ENCODE measurements at regions not wholly inside any gene's neighbourhood (a gene's known extent, or its start where the extent isn't known, plus 50 kb on each side); places are given as distances from the start of the nearest gene placed in this dataset.

GRCh38 chr3:88452228-88452627 is 302.5 kb downstream of the C3orf38 start:
- TF ChIP-seq, protein P1, sequence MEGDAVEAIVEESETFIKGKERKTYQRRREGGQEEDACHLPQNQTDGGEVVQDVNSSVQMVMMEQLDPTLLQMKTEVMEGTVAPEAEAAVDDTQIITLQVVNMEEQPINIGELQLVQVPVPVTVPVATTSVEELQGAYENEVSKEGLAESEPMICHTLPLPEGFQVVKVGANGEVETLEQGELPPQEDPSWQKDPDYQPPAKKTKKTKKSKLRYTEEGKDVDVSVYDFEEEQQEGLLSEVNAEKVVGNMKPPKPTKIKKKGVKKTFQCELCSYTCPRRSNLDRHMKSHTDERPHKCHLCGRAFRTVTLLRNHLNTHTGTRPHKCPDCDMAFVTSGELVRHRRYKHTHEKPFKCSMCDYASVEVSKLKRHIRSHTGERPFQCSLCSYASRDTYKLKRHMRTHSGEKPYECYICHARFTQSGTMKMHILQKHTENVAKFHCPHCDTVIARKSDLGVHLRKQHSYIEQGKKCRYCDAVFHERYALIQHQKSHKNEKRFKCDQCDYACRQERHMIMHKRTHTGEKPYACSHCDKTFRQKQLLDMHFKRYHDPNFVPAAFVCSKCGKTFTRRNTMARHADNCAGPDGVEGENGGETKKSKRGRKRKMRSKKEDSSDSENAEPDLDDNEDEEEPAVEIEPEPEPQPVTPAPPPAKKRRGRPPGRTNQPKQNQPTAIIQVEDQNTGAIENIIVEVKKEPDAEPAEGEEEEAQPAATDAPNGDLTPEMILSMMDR (conservative IDR thresholded peaks at IDR 0.05; ENCODE audit: low read depth, low read length): no peak
- no peak for DNase-seq (ENCODE audit: low read depth)
- no peak overlapping the region for H3K4me3 ChIP-seq (ENCODE audit: low read depth, low read length)

DNA sequence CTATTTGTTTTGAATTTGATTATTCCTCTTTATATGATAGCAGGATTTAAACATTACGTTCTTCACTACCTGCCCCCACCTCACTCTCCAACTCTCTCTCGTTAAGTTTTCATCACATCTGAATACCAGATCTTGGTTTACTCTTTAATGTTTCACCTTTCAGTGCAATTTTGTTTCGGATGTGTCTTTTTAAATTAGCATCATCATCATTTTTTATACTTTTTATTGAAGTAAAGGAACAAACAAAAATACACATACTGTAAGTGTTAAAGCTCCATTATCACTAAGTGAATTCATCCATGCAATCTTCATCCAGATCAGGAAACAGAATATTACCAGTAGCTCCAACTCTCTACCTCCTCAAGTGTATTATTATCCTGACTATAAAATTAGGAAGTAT is 310.6 kb downstream of the C3orf38 start:
- TF ChIP-seq, protein P1 (conservative IDR thresholded peaks at IDR 0.05; ENCODE audit: low read depth, low read length): no peak
- no peak for DNase-seq (ENCODE audit: low read depth)
- no peak overlapping the region for H3K4me3 ChIP-seq (ENCODE audit: low read depth, low read length)

DNA sequence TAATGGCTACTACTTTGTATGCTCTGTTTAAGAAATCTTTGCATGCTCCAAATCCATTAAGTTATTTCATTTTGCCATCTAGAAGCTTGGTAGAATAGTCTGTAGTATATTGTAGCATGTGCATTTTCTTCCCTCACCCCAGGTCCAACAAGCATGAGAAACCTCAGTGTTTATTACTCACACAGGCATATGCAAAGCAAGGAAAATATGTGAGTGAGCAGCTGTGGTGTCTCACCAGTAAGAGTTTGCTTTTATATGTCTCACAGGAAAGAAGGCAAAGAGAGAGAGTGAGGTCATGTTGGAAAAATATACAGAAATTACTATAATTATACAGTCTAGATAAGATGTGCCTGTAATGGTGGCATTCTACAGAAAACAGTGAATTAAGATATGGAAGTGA is 312.5 kb downstream of the C3orf38 start:
- H3K4me3 ChIP-seq (ENCODE audit: low read depth, low read length): no peak overlapping the region
- TF ChIP-seq, protein P1 (conservative IDR thresholded peaks at IDR 0.05; ENCODE audit: low read depth, low read length): no peak
- peak; percentile 52 for DNase-seq (ENCODE audit: low read depth)

GRCh38 chr3:88467191-88467590 is 317.4 kb downstream of the C3orf38 start:
- DNase-seq (ENCODE audit: low read depth): no peak
- TF ChIP-seq, protein P1 (conservative IDR thresholded peaks at IDR 0.05; ENCODE audit: low read depth, low read length): no peak
- no peak overlapping the region for H3K4me3 ChIP-seq (ENCODE audit: low read depth, low read length)

DNA sequence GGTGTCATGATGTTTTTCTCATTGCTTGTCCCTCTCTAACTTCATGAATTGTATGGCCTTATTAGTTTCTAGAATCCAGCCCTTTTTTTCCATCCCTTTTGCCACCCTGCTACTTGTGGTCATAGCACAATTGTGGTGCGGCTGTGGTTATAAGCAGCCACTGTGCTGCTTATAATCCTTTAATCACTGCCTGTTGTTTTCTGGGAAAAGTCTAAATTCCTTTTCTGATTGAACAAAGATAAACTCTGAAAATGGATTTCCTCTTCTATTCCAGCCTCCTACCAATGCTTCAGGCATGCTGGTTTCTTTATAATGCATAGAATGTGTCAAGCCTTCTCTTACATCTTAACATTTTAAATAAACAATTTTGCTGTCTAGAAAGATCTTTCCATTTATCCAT is 319.5 kb downstream of the C3orf38 start:
- DNase-seq (ENCODE audit: low read depth): no peak

DNA sequence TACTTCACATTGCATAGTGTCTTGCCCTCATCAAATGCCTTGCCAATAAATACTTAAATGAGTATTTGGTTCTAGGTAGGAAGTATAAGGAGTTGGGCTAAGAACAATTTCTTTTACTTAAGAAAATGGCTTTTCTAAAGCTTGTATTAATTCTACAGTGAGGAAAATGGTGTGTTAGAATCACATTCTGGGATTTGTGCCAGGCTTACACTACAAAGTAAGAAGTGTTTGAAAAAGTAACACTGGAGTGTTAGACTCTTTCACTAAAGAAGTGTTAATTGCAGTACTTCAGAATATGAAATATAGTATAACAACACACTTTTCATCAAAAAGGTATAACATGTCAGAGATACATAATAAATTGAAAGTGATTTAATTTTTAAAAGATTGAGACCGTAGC is 328.7 kb downstream of the C3orf38 start:
- TF ChIP-seq, protein P1 (conservative IDR thresholded peaks at IDR 0.05; ENCODE audit: low read depth, low read length): no peak
- no peak overlapping the region for H3K4me3 ChIP-seq (ENCODE audit: low read depth, low read length)
- no peak for DNase-seq (ENCODE audit: low read depth)

More for the DNA sequence above, 319.5 kb downstream of the C3orf38 start:
- TF ChIP-seq, protein P1 (conservative IDR thresholded peaks at IDR 0.05; ENCODE audit: low read depth, low read length): no peak
- H3K4me3 ChIP-seq (ENCODE audit: low read depth, low read length): no peak overlapping the region

DNA sequence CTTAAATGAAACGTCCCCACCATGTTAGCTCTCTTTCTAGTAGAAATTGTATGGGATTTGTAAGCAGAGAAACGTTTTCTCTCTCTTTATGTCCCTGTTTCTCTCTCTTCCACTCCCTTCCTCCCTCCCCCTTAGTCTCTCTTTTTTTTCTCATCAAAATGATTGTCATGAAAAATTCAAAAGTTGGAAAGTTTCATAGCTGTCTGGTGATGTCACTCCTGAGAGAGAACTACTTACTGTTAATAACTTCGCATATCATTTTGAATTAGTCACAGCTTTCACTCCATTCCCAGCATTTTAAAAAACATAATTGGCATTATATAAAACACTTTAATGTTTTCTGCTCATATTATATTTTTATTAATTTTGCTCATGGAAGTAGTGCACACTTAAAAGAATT is 331.1 kb downstream of the C3orf38 start:
- TF ChIP-seq, protein P1 (conservative IDR thresholded peaks at IDR 0.05; ENCODE audit: low read depth, low read length): no peak
- H3K4me3 ChIP-seq (ENCODE audit: low read depth, low read length): no peak overlapping the region
- peak; percentile 27 for DNase-seq (ENCODE audit: low read depth)

Data from choroid plexus epithelial cell (primary cell).